ENCODE measurements at regions not wholly inside any gene's neighbourhood (a gene's known extent, or its start where the extent isn't known, plus 50 kb on each side); places are given as distances from the start of the nearest gene placed in this dataset.

DNA sequence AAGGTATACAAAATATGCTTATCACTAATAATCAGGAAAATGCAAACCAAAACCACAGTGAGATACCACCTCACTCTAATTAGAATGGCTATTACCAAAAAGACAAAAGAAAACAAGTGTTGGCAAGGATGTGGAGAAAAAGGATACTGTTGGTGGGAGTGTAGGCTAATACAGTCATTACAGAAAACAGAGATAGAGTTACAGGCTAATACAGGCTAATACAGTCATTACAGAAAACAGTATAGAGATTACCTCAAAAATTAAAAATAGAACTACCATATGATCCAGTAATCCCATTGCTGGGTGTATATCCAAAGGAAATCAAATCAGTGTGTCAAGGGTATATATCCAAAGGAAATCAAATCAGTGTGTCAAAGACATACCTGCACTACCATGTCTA lies 238.4 kb downstream of the PLPP3 start:
- TF ChIP-seq EP300 (IDR thresholded peaks at IDR 0.05; ENCODE audit: borderline replicate concordance) (no peak), CEBPB (IDR thresholded peaks at IDR 0.05) (no peak)
- TF ChIP-seq, protein P1, sequence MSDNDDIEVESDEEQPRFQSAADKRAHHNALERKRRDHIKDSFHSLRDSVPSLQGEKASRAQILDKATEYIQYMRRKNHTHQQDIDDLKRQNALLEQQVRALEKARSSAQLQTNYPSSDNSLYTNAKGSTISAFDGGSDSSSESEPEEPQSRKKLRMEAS (IDR thresholded peaks at IDR 0.05): no peak
